Mucosa of gallbladder (tissue), 1 donor: ENCODE measurements at regions not wholly inside any gene's neighbourhood (a gene's known extent, or its start where the extent isn't known, plus 50 kb on each side); places are given as distances from the start of the nearest gene placed in this dataset.

Source experiments
- DNase-seq: peaks from one replicate; pipeline ENCODE4 v3.0.0-alpha.2; 2020; ENCODE audit warnings: low spot score
- donor health status: DM: no; HTN: no; CAD: no.

DNA sequence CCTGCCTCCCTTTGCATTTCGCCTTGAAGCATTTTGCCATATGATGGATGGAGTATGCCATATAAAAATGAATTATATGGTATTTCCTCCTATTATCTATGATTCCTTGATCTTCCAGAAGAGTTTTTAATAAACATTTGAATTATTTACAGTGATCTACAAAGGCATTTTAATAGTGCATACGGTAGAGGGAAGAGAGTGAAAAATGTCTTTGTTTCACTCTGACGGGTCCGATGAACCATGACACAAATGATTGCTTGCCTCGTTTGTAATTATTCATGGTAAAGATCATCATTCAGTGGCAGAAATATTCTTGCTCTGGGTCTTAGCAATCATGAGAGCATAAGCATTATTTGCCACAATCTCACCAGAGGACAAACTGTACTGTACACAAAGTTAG is 1010.9 kb downstream of the NTRK3 start:
- no peak for DNase-seq

DNA sequence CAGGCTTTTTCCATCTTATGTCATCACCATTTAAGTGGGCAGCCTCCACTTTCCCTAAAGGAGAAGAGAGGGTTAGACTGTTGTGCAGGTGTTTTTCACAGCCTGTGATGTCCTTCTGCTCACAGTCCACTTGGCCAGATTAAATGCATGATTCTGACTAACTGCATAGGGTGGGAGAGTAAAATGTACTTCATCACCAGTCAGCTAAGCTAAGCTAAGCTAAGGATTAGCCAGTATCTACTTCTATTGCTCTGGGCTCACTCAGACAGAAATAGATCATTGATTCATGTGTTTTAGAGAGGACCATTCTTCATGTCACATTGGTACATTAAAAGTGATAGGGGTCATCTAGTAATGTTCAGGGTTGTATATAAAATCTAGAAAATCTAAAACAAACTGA is 1013.1 kb downstream of the NTRK3 start:
- DNase-seq: no peak

DNA sequence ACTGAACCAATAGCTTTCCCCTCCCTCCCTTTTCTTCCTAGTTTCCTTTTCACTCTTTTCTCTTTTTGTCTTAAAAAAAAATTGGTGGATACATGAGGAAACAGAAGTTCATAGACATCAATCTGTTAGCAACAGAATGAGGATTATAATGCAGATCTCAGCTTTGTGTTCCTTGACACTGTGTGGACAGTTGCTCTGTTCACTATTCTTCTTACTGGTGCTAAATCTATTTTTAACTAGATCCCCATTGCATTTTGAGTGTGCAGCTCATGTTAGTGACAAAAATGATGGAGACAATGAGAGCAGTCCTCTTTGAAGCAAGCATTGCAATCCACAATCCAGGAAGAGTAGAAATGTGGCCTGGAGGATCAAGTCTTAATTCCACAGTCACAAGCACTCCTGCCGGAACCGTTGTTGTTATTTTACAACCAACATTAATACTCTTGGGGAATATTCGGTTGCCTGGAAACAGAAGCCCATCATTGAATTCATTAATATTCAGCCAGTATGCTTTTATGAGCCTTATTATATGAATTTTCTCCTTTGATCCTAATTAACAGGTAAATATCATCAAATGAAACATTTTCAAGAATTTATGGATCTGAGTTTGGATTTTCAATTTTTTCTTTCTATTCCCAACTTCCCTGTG is 1016.8 kb downstream of the NTRK3 start:
- no peak for DNase-seq

DNA sequence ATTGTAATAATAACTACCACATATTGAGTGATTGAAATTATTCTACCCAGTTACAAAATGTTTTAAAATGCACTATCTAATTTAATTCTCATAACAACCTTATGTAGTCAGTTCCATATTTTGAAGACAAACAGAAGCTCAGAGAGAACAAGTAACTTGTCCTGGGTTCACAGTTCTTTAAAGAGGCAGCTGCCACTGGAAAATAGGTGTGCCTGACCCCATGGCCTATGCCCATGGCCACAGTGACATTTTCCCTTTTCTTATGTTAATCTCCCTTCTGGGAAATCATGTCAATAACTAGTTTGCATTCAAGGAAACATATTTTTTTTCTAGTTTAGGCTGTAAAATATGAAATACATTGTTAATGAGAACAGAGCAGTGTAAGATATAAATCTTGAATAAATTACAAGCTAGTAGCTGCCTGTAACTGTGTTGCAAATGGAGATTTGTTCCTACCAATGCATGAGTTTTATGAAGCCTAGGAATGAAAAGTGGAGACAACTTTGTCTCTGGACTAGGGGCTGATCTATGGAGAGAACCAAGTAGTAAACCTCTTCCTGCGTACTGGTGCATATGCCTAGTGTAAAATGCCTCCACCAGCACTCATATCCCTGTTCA is 1018.0 kb downstream of the NTRK3 start:
- DNase-seq: no peak

DNA sequence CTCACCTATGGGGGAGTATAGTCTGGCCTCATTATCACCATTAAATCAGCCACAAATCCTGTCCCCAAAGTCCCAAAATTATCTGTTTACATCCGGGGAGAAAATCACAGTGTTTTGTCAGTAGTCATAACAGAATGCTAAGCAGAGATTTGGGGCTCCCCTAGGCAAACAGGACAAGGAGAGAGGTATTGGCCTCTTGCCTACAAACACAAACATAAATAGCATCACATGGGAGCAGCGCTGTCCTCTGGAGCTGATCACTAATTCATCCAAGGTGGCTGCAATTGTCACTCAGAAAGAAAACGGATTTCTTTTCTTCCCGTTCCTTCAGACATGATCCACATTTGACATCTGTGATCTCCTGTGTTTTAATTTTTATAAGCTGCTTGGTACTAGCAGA is 1028.1 kb downstream of the NTRK3 start:
- DNase-seq: no peak

DNA sequence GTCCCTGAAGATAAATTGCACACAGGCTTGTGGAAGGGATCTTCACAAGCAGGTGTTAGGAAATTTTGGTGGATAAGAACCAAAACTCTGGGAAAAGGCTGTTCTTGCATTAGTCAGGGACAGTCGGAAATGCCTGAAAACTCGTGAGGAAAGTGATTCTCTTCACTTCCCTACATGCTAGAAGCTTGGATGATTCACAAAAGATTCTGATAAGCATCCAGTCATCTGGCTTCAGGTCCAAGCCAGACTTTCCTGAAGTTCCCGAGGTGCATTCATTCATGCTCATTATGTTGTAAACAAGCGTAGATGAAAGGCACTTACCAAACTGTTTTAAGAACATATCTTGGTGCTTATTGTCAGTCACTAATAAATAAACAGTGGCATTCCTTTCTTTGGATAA is 1028.7 kb downstream of the NTRK3 start:
- no peak for DNase-seq

DNA sequence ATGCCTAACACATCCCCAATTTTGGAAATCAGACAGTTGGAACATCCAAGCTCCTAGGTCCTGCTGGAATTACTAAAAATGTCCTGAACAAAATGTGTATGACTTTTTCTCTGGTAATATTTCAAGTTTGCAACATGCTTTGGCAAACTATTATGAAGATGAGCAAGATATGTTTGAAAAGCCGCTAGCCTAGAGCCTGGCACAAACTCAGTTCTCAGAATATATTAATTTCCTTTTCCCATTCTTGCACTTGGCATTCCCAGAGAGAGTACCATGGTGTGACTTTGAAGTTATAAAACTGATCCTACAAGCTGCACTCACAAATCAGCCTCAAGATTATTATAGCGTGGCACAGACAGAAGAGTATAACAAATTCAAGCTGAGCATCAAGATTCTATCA is 1031.1 kb downstream of the NTRK3 start:
- DNase-seq: no peak

DNA sequence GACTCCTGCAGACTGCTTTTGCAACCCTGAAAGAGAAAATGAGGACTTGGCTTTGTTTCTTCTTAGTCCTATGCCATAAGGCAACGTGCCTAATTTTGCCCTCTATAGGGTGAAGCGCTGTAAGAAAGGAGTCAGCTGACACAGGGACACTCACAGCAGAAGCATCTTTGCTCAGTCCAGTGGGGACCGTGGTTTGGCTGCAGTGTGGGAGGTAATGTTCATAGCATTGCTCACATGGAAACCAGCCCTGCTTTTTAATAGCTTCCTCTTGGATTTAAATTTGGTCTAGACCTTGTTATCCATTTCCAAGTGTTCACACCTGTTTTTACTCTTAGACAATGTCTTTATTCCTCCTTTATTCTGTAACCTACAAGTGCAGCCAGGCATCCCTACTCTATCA is 1032.1 kb downstream of the NTRK3 start:
- DNase-seq: no peak

DNA sequence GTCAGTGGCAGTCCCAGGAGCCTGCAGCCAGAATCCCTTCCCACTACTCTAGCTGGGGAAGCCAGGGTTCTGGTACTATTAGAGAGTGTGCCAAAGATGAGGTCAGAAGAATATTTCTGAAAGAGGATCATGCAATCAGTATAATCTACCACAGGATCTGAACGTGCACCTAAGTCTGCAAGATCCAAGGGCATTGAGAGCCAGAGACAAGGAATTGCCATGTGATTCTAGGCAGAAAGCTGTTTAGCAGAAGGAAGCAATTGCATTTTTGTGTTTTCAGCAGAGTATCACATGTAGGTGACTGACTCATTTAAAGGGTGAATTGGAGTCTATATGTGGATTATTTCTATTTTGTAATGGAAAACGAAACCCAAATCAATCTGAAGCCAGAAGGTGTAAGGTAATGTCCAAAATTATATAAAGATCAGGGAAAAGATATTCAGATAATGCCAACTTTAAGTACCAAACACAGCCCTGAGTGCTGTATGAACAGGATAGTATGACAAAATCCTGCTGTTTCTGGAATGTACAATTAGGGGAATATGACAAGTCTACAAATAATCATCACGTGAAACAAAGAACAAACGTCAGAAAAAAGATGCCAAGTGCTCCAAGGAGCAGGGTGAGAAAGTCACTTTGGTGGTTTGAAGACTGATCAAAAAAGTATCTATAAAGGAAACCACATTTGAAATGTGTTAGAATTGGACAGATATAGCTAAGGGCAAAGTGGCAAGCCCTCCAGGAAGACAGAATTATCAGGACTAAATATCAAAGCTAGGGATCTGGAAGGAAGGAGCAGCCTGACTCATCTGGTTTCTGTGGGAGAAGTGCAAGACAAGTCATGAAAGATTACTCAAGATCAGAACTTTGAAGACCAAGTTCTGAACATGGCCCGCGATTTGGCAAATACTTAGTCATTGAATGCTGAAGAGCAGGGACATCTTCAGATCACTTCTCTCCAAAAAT is 1036.6 kb downstream of the NTRK3 start:
- no peak for DNase-seq

DNA sequence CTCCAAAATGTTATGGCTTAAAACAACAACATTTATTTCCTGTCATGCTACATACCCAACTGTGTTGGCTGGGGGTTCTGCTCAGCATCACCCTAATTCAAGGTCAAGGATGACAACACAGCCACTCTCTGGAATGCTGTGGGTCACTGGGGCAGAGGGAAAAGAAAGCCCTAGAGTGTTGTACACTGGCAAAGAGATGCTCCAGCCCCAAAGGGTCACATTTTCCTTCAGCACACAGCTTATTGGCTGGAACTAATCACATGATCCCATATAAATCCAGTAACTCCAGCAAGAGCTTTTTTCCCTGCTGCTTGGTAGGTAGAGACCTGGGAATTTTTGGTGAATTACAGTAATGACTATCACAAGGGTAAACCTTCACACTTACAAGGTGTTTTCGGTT is 1041.4 kb downstream of the NTRK3 start:
- no peak for DNase-seq

DNA sequence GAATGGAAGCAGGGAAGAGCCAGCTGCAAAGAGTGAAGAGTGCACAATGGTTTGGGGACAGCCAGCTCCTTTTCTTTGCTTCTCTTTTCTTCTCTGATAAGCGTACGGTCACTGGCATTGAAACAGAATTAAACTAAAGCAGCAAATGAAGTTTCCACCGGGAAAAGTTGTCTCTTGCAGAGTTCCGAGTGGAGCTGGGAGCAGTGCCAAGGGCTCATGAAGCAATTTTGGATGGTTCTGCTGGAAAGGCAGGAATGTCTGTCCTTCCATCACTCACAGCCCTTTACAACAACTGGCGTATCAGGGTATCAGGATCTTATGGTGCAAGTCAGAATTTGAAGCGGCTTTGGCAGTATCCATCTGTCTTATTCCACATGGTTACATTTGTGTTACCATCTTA is 1042.9 kb downstream of the NTRK3 start:
- DNase-seq: no peak

DNA sequence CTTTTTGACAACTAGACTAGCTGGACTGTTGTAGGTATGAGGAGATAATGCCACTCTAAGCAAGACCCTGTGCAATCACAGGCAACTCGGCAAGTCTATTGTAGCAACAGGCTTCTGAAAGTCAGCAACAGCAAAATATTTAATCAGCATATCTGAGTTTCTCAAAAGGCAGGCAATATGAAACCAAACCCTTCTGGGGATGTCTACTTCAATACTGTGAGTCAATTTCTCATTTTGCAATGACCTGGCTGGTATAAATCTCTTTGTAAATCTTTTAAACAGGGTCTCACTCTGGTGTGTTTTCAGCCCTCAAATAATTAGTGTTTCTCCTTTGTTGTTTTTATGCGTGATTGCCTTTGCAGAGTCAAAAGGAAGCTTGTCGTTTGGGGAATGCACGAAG is 1044.5 kb downstream of the NTRK3 start:
- DNase-seq: no peak

DNA sequence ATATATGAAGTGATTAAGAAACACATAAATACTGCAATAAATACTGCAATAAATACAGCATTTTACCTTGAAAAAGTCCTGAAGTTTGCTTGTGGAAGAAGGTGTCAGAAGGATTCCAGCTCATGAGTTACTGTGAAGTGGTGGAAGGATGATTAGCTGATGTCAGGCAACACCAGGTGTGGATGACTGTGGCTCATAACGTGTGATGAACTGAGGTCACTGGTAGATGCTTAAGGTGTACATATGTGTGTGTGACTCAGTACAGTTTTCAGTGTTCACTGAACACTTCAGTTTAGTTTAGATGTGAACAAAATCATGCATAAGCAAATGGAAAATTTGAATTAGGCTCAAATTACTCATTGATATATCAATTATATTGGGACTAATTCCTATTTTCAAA is 1045.0 kb downstream of the NTRK3 start:
- DNase-seq: no peak

DNA sequence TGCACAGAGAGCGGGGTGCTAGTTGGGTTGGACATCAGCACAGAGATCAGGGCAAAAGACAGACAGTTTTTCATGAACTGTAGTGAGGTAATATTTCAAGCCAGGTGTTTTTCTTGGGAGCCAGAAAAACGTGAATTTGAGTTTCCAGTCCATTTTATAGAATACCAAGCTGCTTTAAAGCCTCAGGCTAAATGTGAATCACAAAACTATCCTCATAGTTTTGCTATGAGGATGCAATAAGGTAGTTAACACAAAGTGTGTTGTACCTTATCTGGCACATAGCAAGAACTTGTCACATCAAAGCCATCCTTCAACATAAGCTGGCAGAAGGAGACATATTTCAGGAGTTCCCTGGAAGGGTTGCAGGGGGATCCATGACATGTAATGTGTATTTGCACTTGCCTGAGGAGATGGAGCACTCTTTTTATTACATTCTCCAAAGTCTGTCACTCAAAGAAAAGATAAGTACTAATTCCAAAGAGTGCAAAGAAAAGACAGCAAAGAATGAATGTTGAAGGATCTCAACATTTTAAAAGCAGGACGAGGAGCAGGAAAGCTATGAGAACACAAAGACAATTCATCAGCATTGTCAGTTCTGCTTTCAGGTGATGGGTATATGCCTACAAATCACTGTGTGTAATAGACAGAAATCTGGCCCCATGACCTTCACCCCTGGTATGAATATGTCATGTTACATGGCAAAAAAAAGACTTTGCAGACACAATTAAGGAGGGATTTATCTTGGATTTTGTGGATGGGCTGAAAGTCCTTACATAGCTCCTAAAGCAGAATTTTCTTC is 1046.4 kb downstream of the NTRK3 start:
- no peak for DNase-seq

DNA sequence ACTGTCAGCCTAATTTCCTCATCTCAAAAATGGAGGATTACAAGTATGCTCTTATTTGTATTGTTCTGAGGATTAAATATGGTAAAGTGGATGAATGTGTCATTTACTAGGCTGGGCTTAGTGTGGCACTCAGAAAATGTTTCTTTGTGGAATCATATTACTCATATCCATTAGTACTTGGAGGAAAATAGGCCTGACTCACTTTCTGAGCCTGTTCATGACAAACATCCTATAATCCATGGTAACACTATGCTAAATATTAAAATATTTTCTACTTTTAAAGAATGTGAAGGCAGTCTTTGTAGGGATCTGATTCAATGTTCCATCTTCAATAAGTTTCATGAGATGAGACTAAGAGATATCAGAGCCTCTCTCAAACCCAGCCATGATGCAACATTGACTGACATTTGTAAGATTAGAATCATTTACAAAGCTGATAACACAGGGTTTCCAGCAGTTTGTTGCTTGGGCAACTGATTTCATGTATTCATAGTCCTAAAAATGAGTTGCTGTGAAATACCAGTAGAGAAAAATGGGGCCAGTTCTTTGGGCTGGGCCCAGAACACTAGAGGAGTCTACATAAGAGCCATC is 1048.5 kb downstream of the NTRK3 start:
- no peak for DNase-seq

DNA sequence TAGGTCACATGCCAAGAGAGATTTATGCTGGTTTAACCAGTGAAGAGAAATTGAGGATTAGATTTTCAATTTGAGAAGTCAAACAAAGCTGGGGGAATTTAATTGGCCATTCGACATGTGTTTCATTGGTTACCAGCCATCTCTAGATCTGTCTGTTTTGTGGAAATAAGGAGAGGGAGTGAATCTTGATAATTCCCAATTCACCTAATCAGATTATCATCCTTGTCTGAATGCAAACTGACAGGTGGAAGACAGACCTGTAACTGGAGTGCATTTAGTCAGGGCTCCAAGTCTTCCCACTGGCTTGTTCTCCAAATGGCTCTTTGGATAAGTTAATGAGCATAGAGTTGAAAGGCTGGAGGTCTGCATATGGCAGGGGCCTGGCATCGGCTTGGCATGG is 1049.3 kb downstream of the NTRK3 start:
- no peak for DNase-seq

DNA sequence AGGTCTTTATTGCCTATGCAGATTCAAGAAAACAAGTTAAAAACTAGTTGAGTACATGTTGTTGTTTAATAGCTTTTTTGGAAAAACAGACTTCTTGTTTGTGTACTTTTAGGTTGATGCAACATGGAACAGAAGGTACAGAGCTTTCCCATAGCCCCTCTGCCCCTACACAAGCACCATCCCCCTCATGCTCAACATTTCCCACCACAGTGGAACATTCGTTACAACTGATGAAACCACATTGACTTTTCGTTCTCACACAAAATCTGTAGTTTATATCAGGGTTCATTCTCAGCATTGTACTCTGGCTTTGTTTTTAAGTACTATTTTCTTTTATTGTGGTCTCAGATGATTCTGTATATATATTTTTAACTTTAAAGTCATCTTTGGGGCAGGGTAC is 1054.6 kb downstream of the NTRK3 start:
- no peak for DNase-seq

DNA sequence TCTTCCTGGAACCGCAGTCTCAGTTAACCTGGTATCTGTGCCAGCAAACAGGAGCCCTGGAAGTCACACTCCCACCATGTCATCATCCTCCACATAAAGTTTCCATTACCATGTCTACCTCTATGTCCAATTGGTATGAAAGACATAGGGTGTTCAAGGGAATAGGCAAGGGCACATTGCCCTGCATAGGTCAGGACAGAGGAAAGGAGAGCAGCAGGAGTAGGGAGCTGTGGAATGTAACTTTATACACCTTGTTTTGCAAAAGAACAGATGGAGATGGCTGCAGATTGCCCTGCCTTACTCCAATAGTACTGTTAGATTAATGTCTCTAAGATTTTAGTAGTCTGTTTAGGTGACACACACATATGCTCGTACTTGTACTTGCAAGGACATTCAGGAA is 1056.4 kb downstream of the NTRK3 start:
- no peak for DNase-seq

DNA sequence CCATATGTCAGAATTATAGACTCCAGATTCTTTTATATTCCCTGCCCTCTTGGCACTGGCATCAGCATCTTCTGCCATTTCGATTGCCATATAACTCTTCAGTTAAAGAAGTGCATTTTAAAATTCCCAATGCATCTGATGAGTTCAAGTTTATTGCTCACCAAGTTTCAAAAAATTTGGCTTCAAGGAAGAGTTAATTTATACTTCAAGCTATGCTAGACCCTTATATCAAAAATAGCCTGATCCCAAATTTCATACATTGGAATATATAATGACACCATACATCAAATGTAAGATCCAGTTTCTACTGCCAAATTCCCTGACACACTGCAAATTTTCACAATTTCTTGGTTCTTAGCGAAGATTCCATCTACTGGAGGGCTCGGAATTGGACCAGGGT is 1058.6 kb downstream of the NTRK3 start:
- no peak for DNase-seq

DNA sequence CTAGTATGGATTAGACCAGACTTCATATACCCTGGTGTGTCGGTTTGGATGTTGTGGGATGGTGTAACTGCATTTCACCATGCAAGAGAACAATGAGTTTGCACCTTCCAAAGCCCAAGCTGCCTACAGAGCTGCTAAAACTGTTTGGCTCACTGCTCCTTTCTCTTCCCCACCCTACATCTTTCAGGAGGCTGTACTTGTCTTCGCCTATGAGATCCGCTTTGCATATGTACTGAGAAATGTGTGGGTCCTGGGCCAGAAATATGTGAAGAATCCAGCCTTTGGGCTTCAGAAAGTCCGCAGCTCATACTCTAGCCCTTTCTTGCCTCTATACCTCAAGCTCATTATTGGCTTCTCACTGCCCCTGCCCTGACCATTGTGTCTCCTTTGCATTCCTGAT is 1060.0 kb downstream of the NTRK3 start:
- DNase-seq: no peak

DNA sequence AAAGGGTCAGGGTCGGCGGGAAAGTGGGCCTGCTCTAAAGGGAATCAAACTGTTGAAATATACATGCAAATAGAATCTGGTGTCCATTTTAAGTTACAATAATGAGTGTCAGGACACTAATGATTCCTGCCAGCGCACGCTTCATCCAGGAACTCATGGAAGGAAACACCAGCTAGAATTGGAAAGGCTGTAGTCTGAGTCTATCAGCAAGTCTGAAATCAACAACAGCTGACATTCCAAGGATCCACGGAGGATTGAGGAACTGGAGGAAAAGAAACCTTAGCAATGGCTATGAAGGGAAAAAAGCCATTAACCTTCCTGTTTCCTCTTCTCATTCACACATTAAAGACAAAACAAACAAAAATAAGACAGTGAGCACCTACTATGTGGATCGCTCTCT is 1063.1 kb downstream of the NTRK3 start:
- no peak for DNase-seq

DNA sequence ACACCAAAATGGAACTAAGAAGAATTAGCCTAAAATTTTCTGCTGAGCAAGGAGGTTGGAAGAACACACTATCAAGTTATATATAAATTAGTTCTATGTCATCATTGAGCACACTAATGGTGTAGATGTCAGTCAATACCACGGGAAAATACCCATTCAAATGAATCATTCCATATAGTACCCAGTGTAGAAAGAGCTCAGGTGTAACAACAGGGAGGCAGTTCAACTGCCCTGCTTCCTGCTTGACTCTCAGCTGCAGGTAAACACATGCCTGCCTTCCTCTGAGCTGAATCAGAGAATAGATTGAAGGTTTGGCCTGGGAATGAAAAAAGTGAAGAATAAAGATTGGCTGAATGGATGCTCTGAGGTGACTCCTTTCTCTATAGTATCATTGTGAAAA is 1088.0 kb downstream of the AGBL1 start:
- DNase-seq: no peak
